H9 (cell line): ENCODE measurements at regions not wholly inside any gene's neighbourhood (a gene's known extent, or its start where the extent isn't known, plus 50 kb on each side); places are given as distances from the start of the nearest gene placed in this dataset.

Source experiments
- DNase-seq: peaks from one replicate; pipeline ENCODE4 v3.0.0-alpha.2; 2017
- H2AFZ ChIP-seq: one replicate; pipeline ENCODE4 v1.6.1; 2013; ENCODE audit warnings: mild to moderate bottlenecking, low read length, control low read depth, moderate library complexity
- H2AK5ac ChIP-seq: 2 replicates; pipeline ENCODE4 v1.6.1; 2013; ENCODE audit warnings: low read length, control low read depth, mixed read lengths; ENCODE audit not compliant: insufficient read length
- H2BK120ac ChIP-seq: one replicate; pipeline ENCODE4 v1.6.1; 2013; ENCODE audit warnings: low read depth, mild to moderate bottlenecking, low read length, control low read depth, inconsistent platforms; ENCODE audit not compliant: poor library complexity, severe bottlenecking
- H2BK12ac ChIP-seq: 2 replicates; pipeline ENCODE4 v1.6.1; 2013; ENCODE audit warnings: low read length, control low read depth, mixed read lengths, low read depth; ENCODE audit not compliant: insufficient read length
- H2BK15ac ChIP-seq: 2 replicates; pipeline ENCODE4 v1.6.1; 2013; ENCODE audit warnings: low read depth, low read length, control low read depth
- H2BK20ac ChIP-seq: one replicate; pipeline ENCODE4 v1.6.1; 2013; ENCODE audit warnings: low read depth, mild to moderate bottlenecking, low read length, control low read depth, inconsistent platforms; ENCODE audit not compliant: poor library complexity, severe bottlenecking
- H2BK5ac ChIP-seq: 2 replicates; pipeline ENCODE4 v1.6.1; 2013; ENCODE audit warnings: low read length, control low read depth, mixed read lengths; ENCODE audit not compliant: insufficient read length
- H3K14ac ChIP-seq: 2 replicates; pipeline ENCODE4 v1.6.1; 2013; ENCODE audit warnings: low read length, control low read depth; ENCODE audit not compliant: insufficient read depth
- H3K18ac ChIP-seq: 2 replicates; pipeline ENCODE4 v1.6.1; 2013; ENCODE audit warnings: low read depth, mild to moderate bottlenecking, mixed read lengths, low read length, control low read depth; ENCODE audit not compliant: insufficient read length
- H3K23ac ChIP-seq: 2 replicates; pipeline ENCODE4 v1.6.1; 2013; ENCODE audit warnings: low read length, control low read depth, mixed read lengths, low read depth; ENCODE audit not compliant: insufficient read length
- H3K23me2 ChIP-seq: 2 replicates; pipeline ENCODE4 v1.6.1; 2013; ENCODE audit warnings: low read depth, mild to moderate bottlenecking, mixed read lengths, low read length, control low read depth; ENCODE audit not compliant: insufficient read length, poor library complexity, severe bottlenecking
- H3K27ac ChIP-seq: 2 replicates; pipeline ENCODE4 v1.5.1; 2013; ENCODE audit warnings: low read length, control low read depth, mixed read lengths, low read depth; ENCODE audit not compliant: insufficient read length
- H3K27me3 ChIP-seq: 2 replicates; pipeline ENCODE4 v1.6.1; 2013; ENCODE audit warnings: low read length, control low read depth, inconsistent platforms; ENCODE audit not compliant: insufficient read depth
- H3K4ac ChIP-seq: 2 replicates; pipeline ENCODE4 v1.6.1; 2013; ENCODE audit warnings: low read depth, mild to moderate bottlenecking, control low read depth, inconsistent platforms, low read length, moderate library complexity
- H3K4me1 ChIP-seq: 2 replicates; pipeline ENCODE4 v1.6.1; 2013; ENCODE audit warnings: low read length, control low read depth, inconsistent platforms; ENCODE audit not compliant: insufficient read depth
- H3K4me2 ChIP-seq: 2 replicates; pipeline ENCODE4 v1.6.1; 2013; ENCODE audit warnings: low read length, control low read depth, mixed read lengths; ENCODE audit not compliant: insufficient read length, insufficient read depth
- H3K56ac ChIP-seq: 2 replicates; pipeline ENCODE4 v1.6.1; 2013; ENCODE audit warnings: low read depth, mild to moderate bottlenecking, mixed read lengths, low read length, control low read depth; ENCODE audit not compliant: insufficient read length
- H3K79me1 ChIP-seq: 2 replicates; pipeline ENCODE4 v1.6.1; 2013; ENCODE audit warnings: low read depth, mild to moderate bottlenecking, moderate library complexity, low read length, control low read depth, inconsistent platforms; ENCODE audit not compliant: insufficient read depth, poor library complexity, severe bottlenecking
- H3K79me2 ChIP-seq: 2 replicates; pipeline ENCODE4 v1.6.1; 2013; ENCODE audit warnings: low read length, control low read depth, inconsistent platforms; ENCODE audit not compliant: insufficient read depth
- H3K9ac ChIP-seq: 2 replicates; pipeline ENCODE4 v1.6.1; 2013; ENCODE audit warnings: low read length, control low read depth, mixed read lengths; ENCODE audit not compliant: insufficient read length; ENCODE audit errors: extremely low read depth
- H3K9me3 ChIP-seq: one replicate; pipeline ENCODE4 v1.6.1; 2013; ENCODE audit warnings: low read depth, low read length, inconsistent platforms; ENCODE audit not compliant: control insufficient read depth
- H3T11ph ChIP-seq: one replicate; pipeline ENCODE4 v1.6.1; 2013; ENCODE audit warnings: mild to moderate bottlenecking, low read length, control low read depth, inconsistent platforms
- H4K20me1 ChIP-seq: one replicate; pipeline ENCODE4 v1.6.1; 2013; ENCODE audit not compliant: control insufficient read depth, insufficient read length, insufficient read depth
- H4K5ac ChIP-seq: 2 replicates; pipeline ENCODE4 v1.6.1; 2013; ENCODE audit warnings: low read depth, mild to moderate bottlenecking, mixed read lengths, low read length, control low read depth; ENCODE audit not compliant: insufficient read length
- H4K8ac ChIP-seq: replicated peaks from 2 replicates; pipeline ENCODE4 v1.6.1; 2013; ENCODE audit warnings: low read length, control low read depth, mixed read lengths, low read depth; ENCODE audit not compliant: insufficient read length
- H4K91ac ChIP-seq: 2 replicates; pipeline ENCODE4 v1.6.1; 2013; ENCODE audit warnings: low read depth, mild to moderate bottlenecking, moderate library complexity, mixed read lengths, low read length, control low read depth; ENCODE audit not compliant: insufficient read length
- H3K27ac Mint-ChIP-seq, 3 experiments: 2 replicates in 2 of 3; 3 replicates in 1 of 3; pipeline ENCODE4 v1.8.0; 2020 to 2021; ENCODE audit warnings: mixed read lengths in 3 of 3, mild to moderate bottlenecking in 1 of 3, moderate library complexity in 1 of 3
- H3K27me3 Mint-ChIP-seq: 2 replicates; pipeline ENCODE4 v1.8.0; 2021; ENCODE audit warnings: low read depth, mild to moderate bottlenecking, moderate library complexity, mixed read lengths
- H3K36me3 Mint-ChIP-seq, 3 experiments: 2 replicates in 2 of 3; 3 replicates in 1 of 3; pipeline ENCODE4 v1.8.0; 2020 to 2021; ENCODE audit warnings: low read depth in 3 of 3, mixed read lengths in 3 of 3; ENCODE audit not compliant: insufficient read depth in 1 of 3
- H3K4me1 Mint-ChIP-seq, 2 experiments: 2 replicates each; pipeline ENCODE4 v1.8.0; 2020; ENCODE audit warnings: mixed read lengths in 2 of 2
- H3K4me3 Mint-ChIP-seq, 2 experiments: 2 replicates in 1 of 2; 3 replicates in 1 of 2; pipeline ENCODE4 v1.8.0; 2020 to 2021; ENCODE audit warnings: mild to moderate bottlenecking in 2 of 2, mixed read lengths in 2 of 2, moderate library complexity in 1 of 2
- H3K9me3 Mint-ChIP-seq, 2 experiments: 2 replicates in 1 of 2; 3 replicates in 1 of 2; pipeline ENCODE4 v1.8.0; 2020; ENCODE audit warnings: mild to moderate bottlenecking in 2 of 2, mixed read lengths in 2 of 2, moderate library complexity in 1 of 2
- CTCF ChIP-seq: fragments of 200-600 bp; sonication (generic); conservative IDR thresholded peaks from 3 replicates; pipeline ENCODE4 v1.8.0; 2021; ENCODE audit warnings: antibody characterized with exemption, mild to moderate bottlenecking
- WGBS: extraction: QIAGEN DNeasy Blood & Tissue Kit; methylation state at CpG from one replicate; pipeline ENCODE4 v1.1.7; 2013; ENCODE audit warnings: missing lambda C conversion rate, low lambda C conversion rate, mixed read lengths; ENCODE audit not compliant: insufficient read length; ENCODE audit errors: extremely low coverage; 5-methylcytosine and 5-hydroxymethylcytosine counted together

GRCh38 chr2:23029951-23030350, 355.0 kb upstream of the KLHL29 start:
- Mint-ChIP-seq H3K27ac (no peak overlapping the region), H3K9me3 (no peaks in the 10 kb centered on the region; a peak in 2 of 5 replicates), H3K4me1 (peaks cover 15 to 18% of the 10 kb centered on the region in 2 experiments), H3K27me3 (peaks cover 2% of the 10 kb centered on the region; the same call in 1 of the 2 replicates), H3K36me3 (no peaks in the 10 kb centered on the region), H3K4me3 (no peak overlapping the region)
- no peaks in the 10 kb centered on the region for H3K79me2 ChIP-seq
- H3K18ac ChIP-seq = no peak overlapping the region
- no peaks in the 10 kb centered on the region for H3K79me1 ChIP-seq
- H3K23me2 ChIP-seq = no peaks in the 10 kb centered on the region
- no peak overlapping the region for H2AFZ ChIP-seq
- H3K27me3 ChIP-seq = no peaks in the 10 kb centered on the region
- H3T11ph ChIP-seq = no peak overlapping the region
- no peak overlapping the region for H4K91ac ChIP-seq
- no peak for TF ChIP-seq CTCF
- no peak overlapping the region for H2AK5ac ChIP-seq
- no peak overlapping the region for H4K8ac ChIP-seq
- H2BK120ac ChIP-seq = no peak overlapping the region
- DNase-seq = no peak
- no peak overlapping the region for H2BK12ac ChIP-seq
- no peak overlapping the region for H3K23ac ChIP-seq
- WGBS = no CpG with 5 or more reads among the region's 5 CpGs
- no peak overlapping the region for H3K56ac ChIP-seq
- no peak overlapping the region for H2BK5ac ChIP-seq
- no peak overlapping the region for H3K27ac ChIP-seq
- no peak overlapping the region for H4K5ac ChIP-seq
- no peak overlapping the region for H3K4me2 ChIP-seq
- H4K20me1 ChIP-seq = no peaks in the 10 kb centered on the region
- H2BK20ac ChIP-seq = no peak overlapping the region
- no peak overlapping the region for H3K14ac ChIP-seq
- H3K9me3 ChIP-seq = no peaks in the 10 kb centered on the region
- no peaks in the 10 kb centered on the region; the same call in 1 of the 2 replicates for H3K4me1 ChIP-seq
- H3K4ac ChIP-seq = no peak overlapping the region
- H3K9ac ChIP-seq = no peak overlapping the region
- H2BK15ac ChIP-seq = no peak overlapping the region
